ENCODE measurements at regions not wholly inside any gene's neighbourhood (a gene's known extent, or its start where the extent isn't known, plus 50 kb on each side); places are given as distances from the start of the nearest gene placed in this dataset.

- Histone ChIP-seq H3K27ac (no peak overlapping the region), H3K4me1 (no peaks in the 10 kb centered on the region), H3K4me3 (no peak overlapping the region), H3K9me3 (no peaks in the 10 kb centered on the region), H3K27me3 (no peaks in the 10 kb centered on the region), H3K36me3 (no peaks in the 10 kb centered on the region)
- intact Hi-C loops (cut with DNase I; ENCODE audit: low total_unique reads) = no loop called here
- no peak for TF ChIP-seq POLR2AphosphoS5 (IDR thresholded peaks at IDR 0.05)
- no peak for TF ChIP-seq CTCF (IDR thresholded peaks at IDR 0.05)
- no peak for TF ChIP-seq POLR2A (IDR thresholded peaks at IDR 0.05)
- TF ChIP-seq EP300 (IDR thresholded peaks at IDR 0.05) = no peak
- DNase-seq = no peak
- 86 to 90% (median 88%) methylated on average over 3 of the region's 3 CpGs for WGBS, 5 donors
Measured at GRCh38 chr2:221134718-221135117, 437.4 kb downstream of the EPHA4 start.

- no peak overlapping the region for H3K27ac ChIP-seq
- H3K4me3 ChIP-seq = no peak overlapping the region
- H3K27me3 ChIP-seq = no peaks in the 10 kb centered on the region
- TF ChIP-seq CTCF (IDR thresholded peaks at IDR 0.05) (no peak), POLR2AphosphoS5 (IDR thresholded peaks at IDR 0.05) (no peak), POLR2A (IDR thresholded peaks at IDR 0.05) (no peak), EP300 (IDR thresholded peaks at IDR 0.05) (no peak)
- no peaks in the 10 kb centered on the region for H3K9me3 ChIP-seq
- H3K4me1 ChIP-seq = no peaks in the 10 kb centered on the region
- H3K36me3 ChIP-seq = no peaks in the 10 kb centered on the region
- 51 to 81% (median 70%) methylated on average over 1 of the region's 1 CpG for WGBS, 5 donors
- DNase-seq = no peak
- intact Hi-C loops (cut with DNase I; ENCODE audit: low total_unique reads) = no loop called here
Measured at GRCh38 chr2:221135699-221136098, 436.4 kb downstream of the EPHA4 start.

- intact Hi-C loops (cut with DNase I; ENCODE audit: low total_unique reads) = no loop called here
- TF ChIP-seq CTCF (IDR thresholded peaks at IDR 0.05) (no peak), POLR2AphosphoS5 (IDR thresholded peaks at IDR 0.05) (no peak), POLR2A (IDR thresholded peaks at IDR 0.05) (no peak), EP300 (IDR thresholded peaks at IDR 0.05) (no peak)
- WGBS, 5 donors = 78 to 88% (median 83%) methylated on average over 2 of the region's 2 CpGs
- no peak overlapping the region for H3K27ac ChIP-seq
- no peaks in the 10 kb centered on the region for H3K4me1 ChIP-seq
- H3K27me3 ChIP-seq = no peaks in the 10 kb centered on the region
- no peak overlapping the region for H3K4me3 ChIP-seq
- no peaks in the 10 kb centered on the region for H3K9me3 ChIP-seq
- no peaks in the 10 kb centered on the region for H3K36me3 ChIP-seq
- DNase-seq = no peak
Measured at GRCh38 chr2:221137385-221137784, 434.7 kb downstream of the EPHA4 start.

- 78 to 91% (median 88%) methylated on average over 7 of the region's 7 CpGs for WGBS, 5 donors
- Histone ChIP-seq H3K4me3 (no peak overlapping the region), H3K36me3 (no peaks in the 10 kb centered on the region), H3K4me1 (no peaks in the 10 kb centered on the region), H3K9me3 (no peaks in the 10 kb centered on the region), H3K27me3 (no peaks in the 10 kb centered on the region), H3K27ac (no peak overlapping the region)
- intact Hi-C loops (cut with DNase I; ENCODE audit: low total_unique reads) = no loop called here
- TF ChIP-seq EP300 (IDR thresholded peaks at IDR 0.05) = no peak
- no peak for TF ChIP-seq POLR2A (IDR thresholded peaks at IDR 0.05)
- TF ChIP-seq POLR2AphosphoS5 (IDR thresholded peaks at IDR 0.05) = no peak
- TF ChIP-seq CTCF (IDR thresholded peaks at IDR 0.05) = no peak
- DNase-seq = no peak
Measured at GRCh38 chr2:221142341-221142740, 429.8 kb downstream of the EPHA4 start.
